ENCODE measurements at regions not wholly inside any gene's neighbourhood (a gene's known extent, or its start where the extent isn't known, plus 50 kb on each side); places are given as distances from the start of the nearest gene placed in this dataset.
"Not testable (repeated sequence)": the region's sequence is repeated elsewhere in the genome, so short reads cannot be mapped to it uniquely, and the experiment has no call there.

DNA sequence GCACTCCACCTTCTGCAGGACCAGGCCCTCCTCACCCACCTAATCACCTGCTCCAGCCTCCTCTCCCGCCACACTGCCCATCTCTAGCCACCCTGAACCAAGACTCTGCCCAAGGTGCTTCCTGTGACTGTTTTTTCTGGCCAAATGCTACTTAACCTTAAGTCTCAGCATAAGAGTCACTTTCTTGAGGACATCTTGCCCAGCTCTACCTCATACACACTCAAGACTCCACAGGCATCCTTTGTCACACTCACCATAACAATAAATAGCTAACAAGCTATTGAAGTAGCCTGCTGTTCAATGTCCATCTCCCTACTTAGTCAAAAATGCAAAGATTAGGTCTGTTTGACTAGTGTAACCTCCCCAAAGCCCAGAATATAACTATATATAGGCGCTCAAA lies 455.4 kb upstream of the NFE2L3 start:
- DNase-seq (ENCODE audit: low read depth): no peak
- no peak overlapping the region for H3K4me3 ChIP-seq (ENCODE audit: low read length)
- TF ChIP-seq, protein P1, sequence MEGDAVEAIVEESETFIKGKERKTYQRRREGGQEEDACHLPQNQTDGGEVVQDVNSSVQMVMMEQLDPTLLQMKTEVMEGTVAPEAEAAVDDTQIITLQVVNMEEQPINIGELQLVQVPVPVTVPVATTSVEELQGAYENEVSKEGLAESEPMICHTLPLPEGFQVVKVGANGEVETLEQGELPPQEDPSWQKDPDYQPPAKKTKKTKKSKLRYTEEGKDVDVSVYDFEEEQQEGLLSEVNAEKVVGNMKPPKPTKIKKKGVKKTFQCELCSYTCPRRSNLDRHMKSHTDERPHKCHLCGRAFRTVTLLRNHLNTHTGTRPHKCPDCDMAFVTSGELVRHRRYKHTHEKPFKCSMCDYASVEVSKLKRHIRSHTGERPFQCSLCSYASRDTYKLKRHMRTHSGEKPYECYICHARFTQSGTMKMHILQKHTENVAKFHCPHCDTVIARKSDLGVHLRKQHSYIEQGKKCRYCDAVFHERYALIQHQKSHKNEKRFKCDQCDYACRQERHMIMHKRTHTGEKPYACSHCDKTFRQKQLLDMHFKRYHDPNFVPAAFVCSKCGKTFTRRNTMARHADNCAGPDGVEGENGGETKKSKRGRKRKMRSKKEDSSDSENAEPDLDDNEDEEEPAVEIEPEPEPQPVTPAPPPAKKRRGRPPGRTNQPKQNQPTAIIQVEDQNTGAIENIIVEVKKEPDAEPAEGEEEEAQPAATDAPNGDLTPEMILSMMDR (IDR thresholded peaks at IDR 0.05; ENCODE audit: insufficient read depth, low read depth, low read length, missing control alignments): no peak

DNA sequence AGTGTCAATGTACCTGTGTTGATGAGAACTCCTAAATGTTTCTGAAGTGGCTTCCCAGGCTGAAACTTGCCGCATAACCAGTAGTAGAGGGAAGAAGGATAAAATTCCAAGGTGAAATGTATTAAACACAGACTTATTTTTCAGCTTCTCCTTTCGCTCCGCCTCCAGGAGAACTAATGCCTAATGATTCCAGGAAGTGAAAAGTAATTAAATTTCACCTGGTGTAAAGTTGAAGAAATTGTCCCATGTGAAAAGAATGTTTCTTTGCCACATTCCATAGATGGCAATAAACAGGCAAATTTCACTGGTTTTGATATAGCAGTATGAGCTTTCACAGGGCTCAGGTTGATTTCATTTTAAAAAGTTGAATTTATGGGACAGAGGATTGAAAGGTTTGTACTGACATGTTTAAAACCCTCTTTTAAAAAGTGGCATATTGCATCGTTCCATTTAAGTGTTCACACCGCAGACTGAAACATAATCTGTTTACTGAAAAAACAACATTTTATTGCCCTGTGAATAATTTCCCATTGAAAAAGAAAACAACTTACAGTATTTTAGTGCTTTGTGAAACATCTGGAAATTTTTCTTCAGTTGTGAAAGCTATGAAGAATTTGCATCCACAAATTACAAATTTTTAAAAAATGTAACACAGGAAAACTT lies 453.4 kb upstream of the NFE2L3 start:
- no peak for DNase-seq (ENCODE audit: low read depth)
- no peak overlapping the region for H3K4me3 ChIP-seq (ENCODE audit: low read length)
- TF ChIP-seq, protein P1 (IDR thresholded peaks at IDR 0.05; ENCODE audit: insufficient read depth, low read depth, low read length, missing control alignments): no peak

DNA sequence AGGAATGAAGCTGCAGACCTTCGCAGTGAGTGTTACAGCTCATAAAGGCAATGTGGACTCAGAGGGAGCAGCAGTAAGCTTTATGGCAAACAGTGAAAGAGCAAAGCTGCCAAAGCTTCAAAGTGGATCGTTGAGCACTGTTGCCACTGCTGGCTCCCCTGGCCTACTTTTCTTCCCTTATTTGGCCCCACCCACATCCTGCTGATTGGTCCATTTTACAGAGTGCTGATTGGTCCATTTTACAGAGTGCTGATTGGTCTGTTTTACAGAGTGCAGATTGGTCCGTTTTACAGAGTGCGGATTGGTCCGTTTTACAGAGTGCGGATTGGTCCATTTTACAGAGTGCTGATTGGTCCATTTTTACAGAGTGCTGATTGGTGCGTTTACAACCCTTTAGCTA lies 451.9 kb upstream of the NFE2L3 start:
- not testable (repeated sequence) for H3K4me3 ChIP-seq (ENCODE audit: low read length); DNase-seq (ENCODE audit: low read depth)

DNA sequence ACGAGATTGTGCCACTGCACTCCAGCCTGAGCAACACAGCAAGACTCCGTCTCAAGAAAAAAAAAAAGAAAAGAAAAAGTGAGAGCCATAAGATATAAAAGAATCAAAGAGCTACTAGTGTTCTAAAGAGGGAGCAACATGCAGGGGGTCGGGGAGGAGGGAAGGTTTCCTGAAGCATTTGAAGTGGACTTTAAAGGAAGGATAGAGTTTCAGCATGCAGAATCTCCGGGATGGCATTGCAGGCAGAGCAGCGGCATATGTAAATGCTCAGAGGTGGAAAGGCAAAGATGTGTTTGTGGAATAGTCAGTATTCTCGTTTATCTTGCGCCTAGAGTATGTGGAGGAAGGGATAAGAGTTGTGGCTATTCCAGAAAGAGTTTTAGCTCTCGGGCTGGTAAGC lies 447.6 kb upstream of the NFE2L3 start:
- H3K4me3 ChIP-seq (ENCODE audit: low read length): no peak overlapping the region
- no peak for DNase-seq (ENCODE audit: low read depth)
- TF ChIP-seq, protein P1 (IDR thresholded peaks at IDR 0.05; ENCODE audit: insufficient read depth, low read depth, low read length, missing control alignments): no peak

DNA sequence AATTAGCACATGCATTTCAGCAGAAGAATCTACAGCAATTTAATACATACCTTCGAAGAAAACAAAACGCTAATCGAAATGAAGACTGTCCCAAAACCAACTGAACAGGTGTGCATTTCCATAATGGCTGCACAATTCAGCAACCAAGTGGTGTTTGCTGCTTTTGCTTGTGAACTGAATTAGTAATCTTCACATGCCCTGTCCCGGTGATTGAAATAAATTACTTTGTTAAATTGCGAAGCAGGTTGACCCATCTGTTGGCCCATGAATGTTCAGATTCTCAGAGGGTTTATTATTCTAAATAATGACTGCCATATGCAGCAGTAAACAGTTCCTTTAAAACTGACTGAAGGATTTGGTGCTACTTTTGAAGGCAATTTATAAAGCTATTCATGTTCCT lies 445.2 kb upstream of the NFE2L3 start:
- no peak overlapping the region for H3K4me3 ChIP-seq (ENCODE audit: low read length)
- TF ChIP-seq, protein P1 (IDR thresholded peaks at IDR 0.05; ENCODE audit: insufficient read depth, low read depth, low read length, missing control alignments): no peak
- DNase-seq (ENCODE audit: low read depth): no peak

DNA sequence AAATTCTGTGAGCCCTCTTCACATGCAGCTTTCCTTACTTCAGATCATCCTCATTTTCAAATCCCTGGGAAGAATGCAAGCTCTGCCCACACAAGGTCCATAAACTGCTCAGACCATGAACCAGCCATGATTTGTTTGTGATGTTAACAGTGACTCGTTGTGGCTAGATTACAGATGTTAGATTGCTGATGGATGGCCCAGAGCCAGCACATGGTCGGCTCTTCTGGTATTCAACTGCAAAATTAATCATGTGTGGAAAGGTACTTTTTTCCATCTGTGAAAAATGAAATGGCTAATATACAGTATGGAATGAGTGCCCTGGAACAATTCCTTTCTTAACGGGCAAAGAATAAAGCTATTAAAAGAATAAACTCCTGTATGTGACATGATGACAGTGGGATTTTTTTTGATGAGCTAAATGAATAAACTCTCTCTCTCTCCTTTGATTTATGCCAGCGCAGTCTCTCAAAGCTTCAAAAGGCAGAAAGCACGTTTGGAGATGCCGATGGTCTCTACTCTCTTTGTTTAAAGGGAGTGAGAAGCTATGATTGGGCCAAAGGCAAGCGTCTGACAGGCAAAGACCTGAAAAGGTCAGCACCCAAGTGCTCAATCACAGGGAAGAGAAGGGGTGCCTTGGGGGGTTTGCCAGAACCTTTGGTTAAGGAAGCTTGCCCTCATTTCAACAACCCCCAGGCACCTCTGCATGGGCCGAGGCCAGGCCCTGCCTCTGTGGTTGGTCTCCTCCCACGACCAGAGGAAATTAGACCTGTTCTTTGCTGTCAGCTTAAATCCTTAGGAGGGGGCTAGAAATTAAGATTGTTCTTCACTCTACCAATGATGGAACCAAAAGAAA lies 444.0 kb upstream of the NFE2L3 start:
- H3K4me3 ChIP-seq (ENCODE audit: low read length): no peak overlapping the region
- DNase-seq (ENCODE audit: low read depth): no peak
- TF ChIP-seq, protein P1 (IDR thresholded peaks at IDR 0.05; ENCODE audit: insufficient read depth, low read depth, low read length, missing control alignments): no peak

DNA sequence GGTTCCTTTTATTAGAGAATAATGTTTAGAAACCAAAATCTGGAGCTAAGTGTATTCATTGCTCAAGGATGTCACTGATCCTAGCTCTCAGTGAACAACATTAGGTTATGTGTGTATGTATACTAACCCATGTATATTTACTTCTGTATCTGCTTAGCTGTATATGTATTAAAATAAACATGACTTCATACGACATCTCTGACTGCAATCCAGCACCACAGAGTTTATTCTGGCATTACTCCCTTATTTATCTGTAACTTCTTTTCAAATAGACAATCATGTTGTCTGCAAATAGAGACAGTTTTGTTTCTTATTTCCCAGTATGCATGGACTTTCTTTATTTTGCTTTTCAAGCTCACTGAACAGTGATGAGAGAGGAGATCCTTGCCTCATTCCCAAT lies 441.0 kb upstream of the NFE2L3 start:
- H3K4me3 ChIP-seq (ENCODE audit: low read length): no peak overlapping the region
- TF ChIP-seq, protein P1 (IDR thresholded peaks at IDR 0.05; ENCODE audit: insufficient read depth, low read depth, low read length, missing control alignments): no peak
- no peak for DNase-seq (ENCODE audit: low read depth)
